ENCODE measurements at regions not wholly inside any gene's neighbourhood (a gene's known extent, or its start where the extent isn't known, plus 50 kb on each side); places are given as distances from the start of the nearest gene placed in this dataset.

DNA sequence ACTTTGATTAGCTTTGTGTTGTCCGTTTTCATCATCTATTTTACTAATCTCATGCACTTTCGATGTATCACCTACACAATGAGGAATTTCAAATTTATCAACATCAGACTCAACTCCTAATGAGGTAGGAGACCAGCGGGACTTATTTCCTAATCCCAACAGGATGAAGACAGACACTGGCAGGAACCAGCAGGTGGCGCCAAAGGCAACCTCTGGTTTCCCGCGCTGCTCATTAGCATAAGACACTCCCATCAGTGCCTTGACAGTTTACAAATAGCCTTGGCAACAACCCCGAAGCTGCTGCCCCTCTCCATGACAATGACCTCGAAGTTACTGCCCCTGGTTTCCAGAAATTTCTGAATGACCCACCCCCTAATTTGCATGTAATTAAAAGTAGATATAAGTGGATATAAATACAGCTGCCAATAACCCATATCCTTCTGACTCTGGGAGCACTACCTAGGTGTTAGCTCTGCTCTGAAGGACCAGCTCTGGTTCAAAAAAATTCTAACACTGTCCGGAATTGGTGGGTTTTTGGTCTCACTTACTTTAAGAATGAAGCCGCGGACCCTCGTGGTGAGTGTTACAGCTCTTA lies 974.8 kb downstream of the ADGRL2 start:
- DNase-seq (ENCODE audit: low spot score), result peak; percentile 53

DNA sequence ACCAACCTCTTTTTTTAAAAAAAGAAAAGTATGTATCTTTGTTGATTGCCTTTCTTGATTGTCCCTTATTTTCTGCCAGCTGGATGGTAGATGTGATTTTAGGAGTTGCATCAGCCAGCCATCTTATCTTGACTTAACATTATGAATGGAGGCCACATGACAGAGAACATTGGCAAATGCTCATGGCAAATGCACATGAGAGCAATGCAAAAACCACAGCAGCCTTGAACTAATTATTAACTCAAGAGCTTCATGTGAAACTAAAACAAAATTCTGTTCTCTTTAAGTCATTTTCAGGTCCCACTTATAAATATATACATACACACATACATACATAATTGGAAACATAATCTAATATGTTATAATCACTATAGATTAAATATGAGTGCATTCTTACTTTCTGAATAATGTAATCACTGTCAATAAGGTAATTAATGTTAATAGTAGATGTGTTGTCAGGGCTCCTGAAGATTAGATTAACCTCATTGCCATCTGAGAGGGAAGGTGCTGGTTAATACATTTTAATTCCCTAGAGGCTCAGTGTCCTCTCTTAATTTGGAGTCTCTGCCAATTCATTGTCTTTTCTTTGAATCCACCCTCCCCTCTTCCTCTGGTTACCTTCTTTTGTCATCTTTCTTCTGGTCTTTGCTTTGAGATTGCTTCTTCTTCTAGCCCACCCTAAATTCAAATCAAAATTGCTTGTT lies 962.2 kb downstream of the ADGRL2 start:
- DNase-seq (ENCODE audit: low spot score), result no peak

DNA sequence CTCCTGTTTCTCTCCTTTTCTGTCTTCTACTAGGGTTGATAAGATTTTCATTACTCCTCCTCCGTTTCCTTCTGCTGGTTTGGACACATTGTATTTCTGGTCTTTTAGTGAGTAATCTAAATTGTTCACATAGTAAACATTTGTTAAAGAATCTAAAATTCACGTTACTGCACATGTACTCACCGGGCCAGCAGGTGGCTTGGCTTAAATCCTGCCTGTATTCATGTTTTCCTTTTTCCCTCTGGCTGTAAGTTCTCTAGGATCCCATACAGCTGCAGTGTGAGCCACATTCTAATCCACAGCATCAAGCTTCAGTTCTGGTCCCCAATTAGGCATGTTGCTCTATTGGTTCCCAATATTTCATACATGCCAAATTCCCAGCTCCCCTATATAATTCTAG lies 958.3 kb downstream of the ADGRL2 start:
- no peak for DNase-seq (ENCODE audit: low spot score)

DNA sequence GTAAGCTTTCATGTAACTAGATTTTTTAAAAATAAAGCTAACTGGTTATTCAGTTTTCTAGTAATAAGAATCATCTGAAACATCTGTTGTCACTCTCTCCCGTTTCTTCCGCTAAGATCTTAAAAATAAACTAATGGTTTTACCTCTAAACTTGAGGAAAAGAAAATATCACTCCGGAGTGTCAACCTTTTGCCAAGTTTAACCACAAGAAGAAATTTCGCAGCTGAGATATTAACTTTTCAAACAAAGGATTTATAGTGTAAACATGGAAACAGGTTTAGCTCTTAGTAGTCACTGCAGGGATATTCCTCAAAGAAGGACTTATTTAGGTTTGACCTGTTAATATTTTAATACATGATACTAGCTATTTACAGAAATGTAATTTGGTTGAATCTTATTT lies 954.9 kb downstream of the ADGRL2 start:
- DNase-seq (ENCODE audit: low spot score), result no peak

DNA sequence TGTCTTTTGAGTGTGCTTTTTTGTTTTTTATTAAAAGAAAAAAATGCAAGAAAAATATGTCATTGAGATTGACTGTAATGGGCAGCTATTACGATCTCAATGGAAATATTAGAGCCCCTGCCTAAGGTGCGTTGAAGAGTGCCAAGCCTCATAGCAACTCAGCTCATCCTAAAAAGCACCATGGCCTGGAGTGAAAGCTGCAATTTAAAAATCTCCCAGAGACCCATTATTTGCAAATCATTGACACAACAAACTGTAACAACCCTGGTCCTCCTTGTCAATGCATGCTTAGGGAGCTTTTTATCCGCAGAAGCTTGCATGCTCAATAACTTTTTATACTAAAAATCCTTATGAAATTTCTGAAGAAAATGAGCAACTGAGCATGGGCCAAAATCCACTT lies 954.5 kb downstream of the ADGRL2 start:
- no peak for DNase-seq (ENCODE audit: low spot score)

DNA sequence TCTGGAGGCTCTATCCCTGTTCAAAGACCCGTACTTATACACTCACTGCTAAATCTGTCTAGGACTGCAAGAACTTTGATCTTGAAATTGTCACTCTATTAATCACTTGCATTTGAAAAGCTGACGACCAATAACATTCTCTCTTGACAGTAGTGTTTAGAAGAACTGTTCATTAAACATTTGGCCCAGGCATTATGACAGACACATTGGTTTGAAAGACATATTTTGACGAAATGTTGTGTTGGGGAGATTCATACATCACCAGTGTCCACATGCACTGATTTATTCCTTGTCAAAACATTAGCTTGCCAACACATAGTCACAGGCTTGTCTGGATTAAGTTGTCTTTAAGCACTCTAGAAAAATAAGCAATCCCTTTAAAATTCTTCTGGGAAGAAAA lies 951.3 kb downstream of the ADGRL2 start:
- no peak for DNase-seq (ENCODE audit: low spot score)

DNA sequence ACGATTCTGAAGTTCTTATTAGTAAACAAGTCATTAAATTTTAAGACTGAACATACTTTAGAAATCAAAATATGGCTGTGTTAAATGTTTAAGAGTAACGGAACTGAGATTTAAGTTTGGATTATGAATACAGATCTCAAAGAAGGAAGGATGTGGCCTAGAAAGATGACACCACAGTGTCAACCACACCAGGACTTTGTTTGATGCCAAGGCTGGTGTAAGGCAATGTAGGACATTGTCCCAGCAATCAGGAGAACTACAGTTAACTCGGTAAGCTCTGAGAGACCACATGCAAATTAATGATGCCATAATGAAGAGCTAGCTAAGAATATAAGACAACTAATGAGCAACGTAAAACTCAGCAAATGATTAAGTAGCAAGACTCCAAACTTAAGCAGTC lies 932.9 kb downstream of the ADGRL2 start:
- no peak for DNase-seq (ENCODE audit: low spot score)

DNA sequence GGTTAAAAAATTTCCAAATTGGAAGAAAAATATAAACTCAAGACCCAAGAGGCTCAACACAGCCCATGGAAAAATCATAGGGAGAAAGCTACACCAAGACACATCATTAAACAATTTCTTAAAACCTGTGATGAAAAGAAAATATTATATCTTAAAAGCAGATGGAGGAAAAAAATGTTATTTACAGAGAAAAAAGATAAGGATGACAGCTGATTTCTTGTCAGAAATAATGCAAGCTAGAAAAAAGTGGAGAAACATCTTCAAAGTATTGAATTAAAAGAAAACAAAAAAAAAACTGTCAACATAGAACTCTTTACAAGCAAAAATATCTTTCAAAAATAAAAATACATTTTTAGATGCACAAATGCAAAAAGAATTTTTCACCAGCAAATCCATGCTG lies 930.5 kb downstream of the ADGRL2 start:
- DNase-seq (ENCODE audit: low spot score), result no peak

DNA sequence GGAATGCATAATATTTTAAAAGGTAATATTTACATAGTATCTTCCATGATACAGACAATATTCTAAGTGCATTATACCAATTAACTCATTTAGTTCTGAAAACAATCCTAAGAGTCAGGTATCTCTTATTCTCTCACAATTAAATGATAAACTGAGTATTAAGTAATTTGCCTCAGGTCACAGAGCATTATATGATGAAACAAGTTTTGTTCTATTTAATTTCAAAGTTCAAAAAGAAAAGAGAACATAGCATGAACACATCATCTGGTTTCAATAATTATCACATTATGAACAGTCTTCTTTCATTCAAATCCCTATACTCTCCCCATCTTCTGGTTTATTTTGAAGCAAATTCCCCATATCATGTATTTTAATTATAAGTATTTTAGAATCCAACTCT lies 927.5 kb downstream of the ADGRL2 start:
- no peak for DNase-seq (ENCODE audit: low spot score)

DNA sequence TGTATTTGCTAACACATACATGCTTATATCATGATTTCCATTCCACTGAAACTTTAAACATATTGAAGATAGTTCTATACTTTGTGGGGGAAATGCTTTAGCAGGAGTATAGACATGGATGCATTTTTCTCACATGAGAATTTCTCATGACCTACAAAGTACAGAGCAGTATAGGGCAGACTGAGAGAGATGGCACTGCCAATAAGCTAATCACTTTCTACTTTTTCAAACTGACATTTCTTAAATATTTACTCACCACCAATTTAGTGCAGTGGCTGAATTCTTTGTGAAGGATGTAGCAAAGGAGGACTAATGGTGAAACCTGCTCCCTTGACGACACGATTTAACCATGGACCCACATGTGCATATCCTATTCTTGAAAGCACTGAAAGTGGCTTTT lies 923.5 kb downstream of the ADGRL2 start:
- DNase-seq (ENCODE audit: low spot score), result no peak

DNA sequence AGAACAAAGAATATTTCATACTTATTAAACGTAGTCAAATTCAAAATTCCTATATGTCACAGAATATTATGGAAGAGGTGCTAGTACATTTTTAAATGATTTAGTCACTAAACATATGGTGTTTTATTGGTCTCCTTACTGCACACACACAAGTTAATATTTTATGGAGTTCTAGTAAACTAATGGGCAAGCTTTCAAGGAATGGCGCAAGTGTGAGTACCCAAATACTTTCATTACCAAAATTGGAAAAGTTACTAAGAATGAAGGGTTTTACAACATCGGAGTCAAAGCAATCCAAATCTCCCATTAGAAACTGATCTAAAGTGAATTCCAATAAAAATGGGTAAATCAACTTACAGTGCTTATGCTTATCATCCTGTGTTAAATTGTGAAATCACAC lies 921.9 kb downstream of the ADGRL2 start:
- DNase-seq (ENCODE audit: low spot score), result no peak

DNA sequence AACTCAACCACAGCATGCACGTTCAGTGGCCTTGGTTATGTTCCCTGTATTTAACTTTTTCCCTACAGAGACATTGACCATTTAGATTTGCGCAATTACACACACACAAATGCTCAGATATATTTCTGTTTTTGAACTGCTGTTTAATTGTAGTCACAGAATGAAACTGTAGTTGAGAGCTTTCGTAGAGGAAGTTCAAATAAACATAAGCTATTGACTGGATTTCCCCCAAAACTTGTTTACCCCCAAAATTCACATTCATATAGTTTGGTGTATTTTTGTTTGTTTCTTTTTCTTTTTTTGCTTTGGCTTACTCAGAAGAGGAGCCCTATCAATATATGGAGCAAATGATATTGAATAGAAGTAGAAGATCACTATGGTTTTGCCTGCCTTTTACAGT lies 921.0 kb downstream of the ADGRL2 start:
- no peak for DNase-seq (ENCODE audit: low spot score)

DNA sequence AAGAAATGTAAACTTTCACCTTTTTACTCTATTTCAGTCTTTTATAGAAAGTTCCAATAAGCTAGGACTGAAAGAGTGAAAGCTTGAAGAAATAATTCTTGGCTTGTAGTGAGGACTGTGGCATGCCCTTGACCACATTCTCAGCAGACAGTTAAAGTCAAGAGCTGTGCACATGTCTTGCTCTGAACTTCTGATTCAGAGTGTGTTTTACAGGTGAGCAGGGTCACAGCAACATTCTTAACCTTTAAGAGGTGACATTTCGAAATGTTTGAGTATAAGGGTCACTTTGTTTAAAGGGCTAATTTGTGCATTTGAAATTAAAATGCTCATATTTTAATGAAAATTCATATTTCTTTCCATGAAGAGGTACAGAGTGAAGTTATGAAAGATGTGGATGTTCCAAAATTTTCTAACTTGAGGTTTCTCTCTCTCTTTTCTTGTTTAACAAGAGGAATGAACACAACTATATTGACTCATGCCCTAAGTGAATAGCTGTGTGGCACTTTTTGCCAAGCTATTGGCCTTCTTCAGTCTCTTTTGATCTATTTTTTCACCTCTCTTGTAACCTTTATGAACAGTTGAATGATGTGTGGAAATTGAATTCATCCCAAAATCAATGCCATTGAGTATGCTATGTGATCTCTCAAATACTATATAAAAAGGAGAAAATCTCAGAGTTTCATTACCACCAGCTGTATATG lies 918.1 kb downstream of the ADGRL2 start:
- no peak for DNase-seq (ENCODE audit: low spot score)

DNA sequence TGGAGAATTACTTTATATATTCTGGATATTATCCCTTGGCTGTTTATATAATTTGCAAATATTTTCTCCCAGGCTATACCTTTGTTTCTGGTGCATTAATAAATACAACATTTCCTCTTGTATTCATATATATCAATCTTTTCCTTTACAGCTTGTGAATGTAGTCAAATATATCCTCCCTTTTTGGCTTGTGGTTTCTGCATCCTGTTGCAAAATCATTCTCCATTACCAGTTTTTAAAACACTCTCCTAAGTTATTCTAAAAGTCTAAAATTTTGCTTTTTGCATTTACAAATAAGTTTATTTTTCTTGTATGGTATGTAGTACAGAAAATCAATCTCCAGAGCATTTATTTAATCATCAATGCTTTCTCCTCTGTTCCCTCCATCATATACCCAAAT lies 909.4 kb downstream of the ADGRL2 start:
- DNase-seq (ENCODE audit: low spot score), result no peak

DNA sequence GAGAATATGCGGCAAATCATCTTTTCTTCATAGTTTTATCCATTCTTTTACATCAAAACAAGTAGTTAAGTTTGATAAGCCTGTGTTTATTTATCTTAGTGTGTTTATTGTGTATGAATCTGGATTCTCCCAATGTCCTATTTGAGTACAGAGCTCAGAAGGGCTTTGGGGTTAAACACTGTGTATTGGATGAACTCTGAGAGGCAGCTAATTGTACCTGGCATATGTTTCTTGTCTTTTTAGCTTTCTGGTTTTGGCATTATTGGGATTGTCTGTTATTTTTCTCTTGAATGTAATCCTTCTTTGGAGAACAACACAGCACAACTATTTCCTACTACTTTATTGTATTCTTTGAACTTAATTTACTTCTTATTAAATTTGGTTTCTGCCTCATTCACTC lies 906.9 kb downstream of the ADGRL2 start:
- DNase-seq (ENCODE audit: low spot score), result no peak

DNA sequence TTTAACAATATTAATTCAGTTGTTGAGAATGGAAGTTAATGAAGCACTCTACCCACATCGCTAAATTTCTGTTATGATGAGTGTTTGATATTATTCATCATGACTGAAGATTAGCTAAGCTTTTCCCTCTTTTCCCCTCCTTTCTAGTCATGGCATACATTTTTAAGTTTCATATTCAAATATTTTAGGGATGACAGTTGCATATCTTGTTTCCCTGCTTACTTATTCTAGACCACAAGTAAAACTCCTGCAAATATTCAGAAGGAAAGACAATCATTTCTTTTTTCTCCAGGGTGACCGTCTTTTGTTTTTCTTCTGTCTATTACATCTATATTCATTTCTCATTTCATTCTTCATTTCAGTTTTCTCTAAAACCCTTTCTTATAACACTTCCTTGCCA lies 906.0 kb downstream of the ADGRL2 start:
- no peak for DNase-seq (ENCODE audit: low spot score)

DNA sequence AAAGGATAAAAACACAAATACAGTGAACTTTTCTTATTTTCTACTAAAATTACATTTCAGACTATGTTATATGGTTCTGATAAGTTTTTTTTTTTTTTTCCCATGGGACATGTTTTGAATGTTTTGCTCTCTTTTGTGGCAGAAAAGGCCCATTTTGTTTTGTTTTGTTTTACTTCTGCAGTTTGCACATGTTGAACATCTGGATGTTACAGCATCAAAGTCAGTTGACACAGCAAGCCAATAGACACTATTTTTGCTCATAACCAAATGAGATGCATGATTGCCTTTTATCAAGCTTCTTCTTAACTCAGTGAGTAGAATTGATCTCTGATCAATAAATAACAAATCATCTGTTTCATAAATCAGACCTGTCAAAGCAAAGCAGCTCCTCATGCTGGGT lies 904.2 kb downstream of the ADGRL2 start:
- DNase-seq (ENCODE audit: low spot score), result no peak

DNA sequence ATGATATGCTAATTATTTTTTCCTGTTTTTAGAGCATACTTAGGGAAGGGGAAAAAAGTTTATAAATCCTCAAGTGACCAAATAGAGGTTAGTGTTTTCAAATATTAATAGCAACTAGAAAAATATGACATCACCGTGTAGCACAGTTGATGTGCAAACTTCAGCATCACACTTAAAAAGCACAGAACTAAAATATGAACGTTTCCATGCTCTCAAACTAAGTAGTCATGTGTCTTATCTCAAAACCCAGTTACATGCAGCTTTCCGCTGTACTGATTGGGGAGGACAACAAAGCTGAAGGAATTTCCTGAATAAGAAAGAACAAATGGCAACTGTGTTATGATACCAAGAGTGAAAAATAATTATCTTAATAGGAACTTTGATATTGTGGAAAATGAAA lies 903.7 kb downstream of the ADGRL2 start:
- DNase-seq (ENCODE audit: low spot score), result no peak

DNA sequence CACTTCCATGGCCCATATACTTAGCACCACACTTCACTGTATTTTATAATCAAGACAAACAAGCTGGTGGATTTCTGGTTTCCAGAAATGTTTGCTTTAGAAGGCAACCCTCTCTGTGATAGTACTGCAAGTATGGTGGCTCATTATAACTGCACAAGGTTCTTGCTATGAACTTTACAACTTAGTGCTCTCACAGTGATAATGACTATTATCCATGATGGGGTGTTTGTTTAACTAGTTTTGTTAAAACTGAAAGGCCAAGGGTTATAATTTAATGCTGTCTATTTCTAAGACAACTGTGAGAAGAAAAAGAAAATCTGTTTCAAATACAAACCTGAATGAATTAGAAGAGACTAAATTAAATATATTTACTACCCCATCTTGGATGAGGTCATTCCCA lies 903.2 kb downstream of the ADGRL2 start:
- DNase-seq (ENCODE audit: low spot score), result no peak

DNA sequence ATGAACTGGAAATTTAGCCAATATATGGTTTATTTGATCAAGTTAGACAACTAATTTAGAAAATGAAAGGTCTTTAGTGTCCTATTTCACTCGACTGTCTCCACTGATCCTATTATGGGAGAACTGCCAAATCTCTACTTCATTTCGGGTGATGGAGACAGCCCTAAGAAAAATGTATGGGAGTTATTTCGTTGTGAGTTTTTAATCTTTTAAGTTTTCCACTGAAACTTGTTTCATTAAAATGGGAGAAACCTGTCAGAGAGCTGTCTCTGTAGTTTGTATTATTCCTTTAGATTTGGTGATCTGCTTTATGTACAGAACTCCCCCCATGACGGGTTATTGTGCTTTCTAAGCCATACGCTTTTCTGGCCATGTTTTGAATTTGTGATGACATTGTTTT lies 899.7 kb downstream of the ADGRL2 start:
- DNase-seq (ENCODE audit: low spot score), result no peak

DNA sequence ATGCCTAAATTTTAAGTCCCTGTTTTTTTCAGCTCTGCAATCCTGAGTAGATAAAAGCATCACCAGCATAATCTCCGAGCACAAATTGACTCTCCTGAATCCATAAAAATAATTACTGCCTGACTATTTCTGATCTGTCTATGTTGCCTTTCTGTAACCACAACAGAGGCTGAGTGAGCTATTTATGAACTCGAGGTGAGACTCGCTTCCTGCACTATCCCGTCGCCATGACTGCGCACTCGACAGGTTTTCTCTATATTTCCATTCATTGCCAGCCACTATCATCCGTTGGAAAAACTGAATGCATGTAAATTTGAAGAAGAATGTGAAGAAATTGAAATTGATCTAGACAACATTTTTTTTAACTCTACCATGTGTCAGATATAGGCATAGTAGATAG lies 897.2 kb downstream of the ADGRL2 start:
- DNase-seq (ENCODE audit: low spot score), result no peak

DNA sequence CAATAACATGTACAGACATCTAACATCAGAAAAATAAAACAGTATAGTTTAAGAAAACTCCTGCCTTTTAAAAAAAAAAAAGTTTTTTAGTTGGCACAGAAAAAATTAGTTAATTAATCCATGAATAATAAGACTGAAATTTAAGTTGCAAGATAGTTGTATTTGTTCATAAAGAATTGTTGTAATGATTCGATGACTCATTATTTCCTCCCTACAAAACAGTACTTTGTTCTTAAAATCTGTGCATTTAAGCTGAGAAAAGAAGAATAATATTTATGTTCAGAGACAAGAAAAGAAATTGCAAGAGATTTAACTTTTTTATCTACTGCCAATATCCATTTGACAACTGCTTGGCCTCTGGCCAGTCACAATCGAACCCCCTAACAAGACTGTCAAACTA lies 894.7 kb downstream of the ADGRL2 start:
- no peak for DNase-seq (ENCODE audit: low spot score)

DNA sequence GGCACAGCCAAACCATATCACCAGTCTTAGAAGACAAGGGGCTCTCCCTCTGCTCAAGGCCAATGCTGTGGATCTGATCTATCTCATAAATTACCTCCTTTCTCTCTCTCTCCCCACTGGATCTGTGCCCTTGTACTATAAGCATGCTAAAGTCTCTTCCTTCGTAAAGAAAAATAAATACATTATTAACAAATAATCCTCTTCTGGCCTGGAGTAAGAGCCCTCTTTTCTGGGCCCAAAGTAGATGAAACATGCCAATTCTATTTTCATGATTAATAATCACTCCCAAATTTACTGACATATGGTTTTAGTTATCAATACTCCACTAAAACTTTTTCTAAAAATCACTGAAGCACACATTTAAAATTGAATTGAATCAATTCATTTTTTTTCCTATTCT lies 889.7 kb downstream of the ADGRL2 start:
- DNase-seq (ENCODE audit: low spot score), result no peak

DNA sequence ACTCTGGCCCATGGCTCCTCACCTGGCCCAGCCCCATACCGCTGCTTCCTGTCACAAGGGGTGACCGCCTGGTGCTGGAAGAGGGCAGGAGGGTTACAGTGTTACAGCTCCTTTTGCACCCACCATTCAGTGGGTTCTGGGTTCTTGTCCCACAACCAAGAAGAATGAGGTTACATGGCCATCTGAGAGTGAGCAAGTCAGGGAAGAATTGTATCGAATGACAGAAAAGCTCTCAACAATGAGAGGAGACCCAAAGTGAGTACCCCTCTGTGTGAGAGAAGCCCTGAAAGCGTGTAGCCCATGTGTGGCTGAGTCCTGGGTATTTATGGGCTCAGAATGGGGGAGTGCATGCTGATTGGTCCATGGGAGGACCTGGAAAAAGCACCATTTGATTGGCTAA lies 888.5 kb downstream of the ADGRL2 start:
- DNase-seq (ENCODE audit: low spot score), result no peak
